SU-DHL-6 (cell line): ENCODE measurements at regions not wholly inside any gene's neighbourhood (a gene's known extent, or its start where the extent isn't known, plus 50 kb on each side); places are given as distances from the start of the nearest gene placed in this dataset.

Source experiments
- H2AFZ ChIP-seq: fragments of 200-600 bp; sonication (generic); 2 replicates; pipeline ENCODE4 v1.6.1; 2014; ENCODE audit warnings: low read depth, mild to moderate bottlenecking, moderate library complexity, mixed read lengths, antibody characterized with exemption, low read length; ENCODE audit not compliant: severe bottlenecking
- H3F3A ChIP-seq: fragments of 200-600 bp; shearing (Covaris generic); 2 replicates; pipeline ENCODE4 v1.6.0; 2016; ENCODE audit warnings: antibody characterized with exemption, mild to moderate bottlenecking; ENCODE audit not compliant: insufficient read depth
- H3K27ac ChIP-seq: fragments of 200-600 bp; sonication (generic); 2 replicates; pipeline ENCODE4 v1.5.1; 2016; ENCODE audit warnings: low read depth, mild to moderate bottlenecking, low read length, moderate library complexity, mixed read lengths
- H3K27me3 ChIP-seq: fragments of 200-600 bp; sonication (generic), shearing (Covaris generic); 2 replicates; pipeline ENCODE4 v1.6.0; 2014; ENCODE audit warnings: mild to moderate bottlenecking, low read length
- H3K36me3 ChIP-seq: fragments of 200-600 bp; sonication (generic); 2 replicates; pipeline ENCODE4 v1.6.1; 2014; ENCODE audit warnings: mild to moderate bottlenecking, low read length, mixed read lengths
- H3K4me2 ChIP-seq: fragments of 300-600, 200-600 bp; shearing (Covaris generic), sonication (generic); 2 replicates; pipeline ENCODE4 v1.6.0; 2014; ENCODE audit warnings: low read length, low read depth, mild to moderate bottlenecking; ENCODE audit not compliant: poor library complexity, severe bottlenecking
- H3K4me3 ChIP-seq: fragments of 200-600 bp; sonication (generic); 2 replicates; pipeline ENCODE4 v1.5.1; 2014; ENCODE audit warnings: antibody characterized with exemption, low read length, mild to moderate bottlenecking, mixed read lengths; ENCODE audit not compliant: insufficient read depth, poor library complexity, severe bottlenecking
- H3K79me2 ChIP-seq: fragments of 200-600 bp; sonication (generic); 2 replicates; pipeline ENCODE4 v1.6.1; 2014; ENCODE audit warnings: mild to moderate bottlenecking, low read length, moderate library complexity; ENCODE audit not compliant: insufficient read depth
- H3K9ac ChIP-seq: fragments of 200-600 bp; sonication (generic); 2 replicates; pipeline ENCODE4 v1.7.0; 2014; ENCODE audit warnings: mild to moderate bottlenecking, low read length
- H3K9me2 ChIP-seq: fragments of 200-600 bp; sonication (generic); replicated peaks from 2 replicates; pipeline ENCODE4 v1.6.1; 2014; ENCODE audit warnings: low read length; ENCODE audit not compliant: insufficient read depth
- H3K9me3 ChIP-seq: fragments of 200-600 bp; sonication (generic); 2 replicates; pipeline ENCODE4 v1.6.1; 2014; ENCODE audit warnings: low read length, mixed read lengths; ENCODE audit not compliant: insufficient read depth
- H4K20me1 ChIP-seq: fragments of 200-600 bp; sonication (generic); 2 replicates; pipeline ENCODE4 v1.6.1; 2014; ENCODE audit warnings: low read depth, mild to moderate bottlenecking, antibody characterized with exemption, low read length, moderate library complexity, mixed read lengths
- CTCF ChIP-seq: fragments of 200-600 bp; sonication (generic); IDR thresholded peaks from one replicate; pipeline ENCODE4 v1.5.1; 2017; ENCODE audit warnings: antibody characterized with exemption, mild to moderate bottlenecking, low read length, moderate library complexity; ENCODE audit not compliant: insufficient read depth, poor library complexity, severe bottlenecking
- EZH2phosphoT487 ChIP-seq: fragments of 200-600 bp; sonication (generic), shearing (Covaris generic); conservative IDR thresholded peaks from 2 replicates; pipeline ENCODE4 v1.6.1; 2018; ENCODE audit warnings: mild to moderate bottlenecking, antibody characterized with exemption, low read length, moderate library complexity, mixed read lengths

GRCh38 chr2:145801210-145801609 lies 1281.3 kb upstream of the ZEB2 start:
- Histone ChIP-seq H3K36me3 (no peaks in the 10 kb centered on the region), H3K9me3 (no peaks in the 10 kb centered on the region), H4K20me1 (no peaks in the 10 kb centered on the region), H3K27me3 (no peaks in the 10 kb centered on the region), H3K27ac (no peak overlapping the region), H2AFZ (no peak overlapping the region), H3K9ac (no peak overlapping the region), H3K79me2 (no peaks in the 10 kb centered on the region), H3F3A (no peaks in the 10 kb centered on the region), H3K4me2 (no peak overlapping the region), H3K4me3 (no peak overlapping the region), H3K9me2 (no peaks in the 10 kb centered on the region)
- TF ChIP-seq EZH2phosphoT487 (no peak), CTCF (no peak)

DNA sequence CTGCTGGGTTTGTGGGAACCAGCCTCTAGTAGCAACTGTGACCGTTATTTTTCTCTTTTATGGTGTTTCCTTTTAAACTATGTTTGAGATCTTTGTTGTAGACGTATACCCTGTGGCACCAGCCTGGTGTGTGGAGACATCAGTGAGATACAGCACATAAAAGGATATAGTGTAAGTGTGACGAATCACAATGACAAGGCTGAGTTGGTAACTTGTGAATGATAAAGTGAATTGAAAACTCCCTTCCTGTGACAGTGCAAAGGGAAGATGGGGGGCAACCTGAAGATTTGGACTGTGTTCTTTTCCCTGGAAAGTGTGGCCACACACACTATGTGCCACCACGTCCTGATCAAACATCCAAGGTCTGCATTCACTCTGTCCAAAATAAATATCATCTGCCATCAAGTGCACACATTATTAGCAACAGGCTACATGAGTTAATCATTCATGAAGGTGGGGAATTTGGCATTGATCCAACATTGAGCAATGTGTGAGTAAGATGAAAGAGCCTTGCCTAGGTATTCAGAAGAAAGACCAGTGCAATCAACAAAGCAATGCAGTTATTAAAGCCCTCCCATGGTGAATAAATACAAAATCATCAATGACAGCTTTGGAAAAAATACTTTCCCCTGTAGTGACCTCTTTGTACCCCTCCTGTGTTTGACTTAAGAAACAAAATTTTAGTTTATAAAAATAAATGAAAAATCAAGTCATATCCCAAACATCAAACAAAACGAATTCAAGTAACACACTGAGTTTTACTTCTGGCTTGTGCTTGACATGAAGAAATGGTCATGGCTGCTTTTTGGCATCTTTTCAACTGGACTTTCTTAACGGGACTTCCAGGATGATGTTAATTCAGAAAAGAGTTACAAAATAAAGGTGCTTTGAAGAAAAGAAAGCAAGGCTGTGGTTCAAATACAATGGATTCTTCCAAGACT lies 1280.5 kb upstream of the ZEB2 start:
- no peaks in the 10 kb centered on the region for H3K79me2 ChIP-seq
- no peak overlapping the region for H3K4me2 ChIP-seq
- H3K36me3 ChIP-seq, result no peaks in the 10 kb centered on the region
- no peaks in the 10 kb centered on the region for H3K9me3 ChIP-seq
- no peak overlapping the region for H2AFZ ChIP-seq
- no peak overlapping the region for H3K27ac ChIP-seq
- H3K9ac ChIP-seq, result no peak overlapping the region
- no peaks in the 10 kb centered on the region for H3K9me2 ChIP-seq
- no peak for TF ChIP-seq CTCF
- TF ChIP-seq EZH2phosphoT487, result no peak
- no peaks in the 10 kb centered on the region for H3K27me3 ChIP-seq
- no peaks in the 10 kb centered on the region for H3F3A ChIP-seq
- H3K4me3 ChIP-seq, result no peak overlapping the region
- no peaks in the 10 kb centered on the region for H4K20me1 ChIP-seq

GRCh38 chr2:145799595-145800108 lies 1279.7 kb upstream of the ZEB2 start:
- Histone ChIP-seq H3K27ac (no peak overlapping the region), H3K27me3 (no peaks in the 10 kb centered on the region), H2AFZ (no peak overlapping the region), H4K20me1 (no peaks in the 10 kb centered on the region), H3K79me2 (no peaks in the 10 kb centered on the region), H3K9ac (no peak overlapping the region), H3K9me2 (no peaks in the 10 kb centered on the region), H3K4me3 (no peak overlapping the region), H3F3A (no peaks in the 10 kb centered on the region), H3K4me2 (no peak overlapping the region), H3K36me3 (no peaks in the 10 kb centered on the region), H3K9me3 (no peaks in the 10 kb centered on the region)
- TF ChIP-seq EZH2phosphoT487, result no peak
- no peak for TF ChIP-seq CTCF
